DOHH2 (cell line): ENCODE measurements at regions not wholly inside any gene's neighbourhood (a gene's known extent, or its start where the extent isn't known, plus 50 kb on each side); places are given as distances from the start of the nearest gene placed in this dataset.

Experiments used
- H3F3A ChIP-seq: fragments of 200-600 bp; sonication (generic), shearing (Covaris generic); 2 replicates; pipeline ENCODE4 v1.6.0; 2016; ENCODE audit warnings: antibody characterized with exemption, mild to moderate bottlenecking; ENCODE audit not compliant: control insufficient read depth, insufficient read depth
- H3K27ac ChIP-seq: fragments of 200-600 bp; sonication (generic); 2 replicates; pipeline ENCODE4 v1.5.1; 2014; ENCODE audit warnings: low read depth, mild to moderate bottlenecking, low read length, moderate library complexity
- H3K27me3 ChIP-seq: fragments of 200-600 bp; sonication (generic); 2 replicates; pipeline ENCODE4 v1.6.1; 2014; ENCODE audit warnings: mild to moderate bottlenecking, low read length, mixed read lengths; ENCODE audit not compliant: control insufficient read depth
- H3K36me3 ChIP-seq: fragments of 200-600 bp; sonication (generic); 2 replicates; pipeline ENCODE4 v1.6.1; 2014; ENCODE audit warnings: mild to moderate bottlenecking, low read length, moderate library complexity, mixed read lengths; ENCODE audit not compliant: control insufficient read depth
- H3K4me1 ChIP-seq: fragments of 200-600 bp; sonication (generic); 2 replicates; pipeline ENCODE4 v1.6.1; 2014; ENCODE audit warnings: mild to moderate bottlenecking, low read length, mixed read lengths; ENCODE audit not compliant: control insufficient read depth
- H3K4me2 ChIP-seq: fragments of 200-600 bp; sonication (generic); 2 replicates; pipeline ENCODE4 v1.6.0; 2014; ENCODE audit warnings: mild to moderate bottlenecking, low read length, moderate library complexity
- H3K4me3 ChIP-seq: fragments of 200-600 bp; sonication (generic); 2 replicates; pipeline ENCODE4 v1.5.1; 2014; ENCODE audit warnings: mild to moderate bottlenecking, low read length, mixed read lengths
- H3K79me2 ChIP-seq: fragments of 200-600 bp; sonication (generic); 2 replicates; pipeline ENCODE4 v1.6.1; 2014; ENCODE audit warnings: mild to moderate bottlenecking, low read length, mixed read lengths; ENCODE audit not compliant: control insufficient read depth
- H3K9me2 ChIP-seq: fragments of 200-600 bp; sonication (generic); replicated peaks from 2 replicates; pipeline ENCODE4 v1.6.1; 2014; ENCODE audit warnings: mild to moderate bottlenecking, low read length, mixed read lengths; ENCODE audit not compliant: control insufficient read depth
- H3K9me3 ChIP-seq: fragments of 200-600 bp; sonication (generic); 2 replicates; pipeline ENCODE4 v1.6.1; 2014; ENCODE audit warnings: antibody characterized with exemption, low read length, mixed read lengths; ENCODE audit not compliant: control insufficient read depth, insufficient read depth
- H4K20me1 ChIP-seq: fragments of 200-600 bp; sonication (generic); 2 replicates; pipeline ENCODE4 v1.6.0; 2014; ENCODE audit warnings: low read depth, mild to moderate bottlenecking, antibody characterized with exemption, low read length, moderate library complexity; ENCODE audit not compliant: control insufficient read depth, insufficient read depth
- CTCF ChIP-seq: fragments of 200-600 bp; sonication (generic); IDR thresholded peaks from one replicate; pipeline ENCODE4 v1.5.1; 2014; ENCODE audit warnings: antibody characterized with exemption, mild to moderate bottlenecking, low read depth, low read length; ENCODE audit not compliant: poor library complexity, severe bottlenecking
- EZH2phosphoT487 ChIP-seq: fragments of 200-600 bp; sonication (generic); IDR thresholded peaks from 2 replicates; pipeline ENCODE4 v1.6.1; 2017; ENCODE audit warnings: borderline replicate concordance, mild to moderate bottlenecking, antibody characterized with exemption, low read length, moderate library complexity, mixed read lengths

- Histone ChIP-seq H3K36me3 (no peaks in the 10 kb centered on the region), H4K20me1 (no peaks in the 10 kb centered on the region), H3F3A (no peaks in the 10 kb centered on the region), H3K9me3 (no peaks in the 10 kb centered on the region), H3K79me2 (no peaks in the 10 kb centered on the region), H3K27me3 (peaks cover under 1% of the 10 kb centered on the region; the same call in 1 of the 2 replicates), H3K9me2 (no peaks in the 10 kb centered on the region), H3K4me1 (no peaks in the 10 kb centered on the region), H3K27ac (no peak overlapping the region), H3K4me2 (no peak overlapping the region), H3K4me3 (no peak overlapping the region)
- no peak for TF ChIP-seq EZH2phosphoT487
- no peak for TF ChIP-seq CTCF
Measured at GRCh38 chr14:65881642-65882041, 469.1 kb downstream of the FUT8 start.

- Histone ChIP-seq H3K27me3 (peaks cover 3% of the 10 kb centered on the region; the same call in 1 of the 2 replicates), H3K4me2 (no peak overlapping the region), H3K4me1 (no peaks in the 10 kb centered on the region), H3K9me2 (no peaks in the 10 kb centered on the region), H3K36me3 (no peaks in the 10 kb centered on the region), H3K9me3 (no peaks in the 10 kb centered on the region), H3K4me3 (no peak overlapping the region), H3K79me2 (no peaks in the 10 kb centered on the region), H3K27ac (no peak overlapping the region), H3F3A (no peaks in the 10 kb centered on the region), H4K20me1 (no peaks in the 10 kb centered on the region)
- TF ChIP-seq CTCF (no peak), EZH2phosphoT487 (no peak)
Measured at GRCh38 chr14:65888677-65889076, 476.1 kb downstream of the FUT8 start.

GRCh38 chr14:65892315-65892714, 479.8 kb downstream of the FUT8 start:
- TF ChIP-seq EZH2phosphoT487: no peak
- TF ChIP-seq CTCF: no peak
- Histone ChIP-seq H3K9me3 (no peaks in the 10 kb centered on the region), H3K4me1 (no peaks in the 10 kb centered on the region), H3K79me2 (no peaks in the 10 kb centered on the region), H3F3A (no peaks in the 10 kb centered on the region), H3K4me2 (no peak overlapping the region), H3K9me2 (no peaks in the 10 kb centered on the region), H4K20me1 (no peaks in the 10 kb centered on the region), H3K27me3 (peaks cover 3% of the 10 kb centered on the region; the same call in 1 of the 2 replicates), H3K27ac (no peak overlapping the region), H3K36me3 (no peaks in the 10 kb centered on the region), H3K4me3 (no peak overlapping the region)

GRCh38 chr14:65900164-65900563, 487.6 kb downstream of the FUT8 start:
- Histone ChIP-seq H3K9me3 (0 out of 2 replicates have a peak, but pooled peaks cover 2% of the 10 kb centered on the region), H3K27ac (no peak overlapping the region), H3K27me3 (no peaks in the 10 kb centered on the region), H3K4me2 (no peak overlapping the region), H3K4me1 (no peaks in the 10 kb centered on the region), H3K36me3 (no peaks in the 10 kb centered on the region), H4K20me1 (no peaks in the 10 kb centered on the region), H3K79me2 (no peaks in the 10 kb centered on the region), H3K4me3 (no peak overlapping the region), H3F3A (no peaks in the 10 kb centered on the region), H3K9me2 (no peaks in the 10 kb centered on the region)
- TF ChIP-seq CTCF (no peak), EZH2phosphoT487 (no peak)
